Gastrocnemius medialis (tissue), 4 donors: ENCODE measurements at regions not wholly inside any gene's neighbourhood (a gene's known extent, or its start where the extent isn't known, plus 50 kb on each side); places are given as distances from the start of the nearest gene placed in this dataset.
A peak's percentile ranks its signal among the peaks of the same experiment; 100 is the strongest.

Experiments
- ATAC-seq, 2 donors: fragments of 150-250 bp; one replicate each; pipeline ENCODE4 v1.9.1; 2016
- DNase-seq, 2 donors: peaks; one replicate each; pipeline ENCODE4 v3.0.0-alpha.2; 2019
- H3K27ac ChIP-seq, 4 donors: fragments of 200-600 bp; sonication (generic); 1 replicate in 1 of 4; 2 replicates in 3 of 4; pipeline ENCODE4 v1.5.1; 2016 to 2018; ENCODE audit warnings: mild to moderate bottlenecking in 2 of 4, moderate library complexity in 1 of 4
- H3K27me3 ChIP-seq, 3 donors: fragments of 200-600 bp; sonication (generic) in 2 of 3; 1 replicate in 1 of 3; 2 replicates in 2 of 3; pipeline versions ENCODE4 v1.5.1 to v1.6.0; 2016 to 2019; ENCODE audit warnings: mild to moderate bottlenecking in 1 of 3, moderate library complexity in 1 of 3
- H3K36me3 ChIP-seq, 2 donors: fragments of 200-600 bp; sonication (generic) in 1 of 2; one replicate each; pipeline ENCODE4 v1.5.1; 2017 to 2018
- H3K4me1 ChIP-seq, 2 donors: fragments of 200-600 bp; sonication (generic) in 1 of 2; one replicate each; pipeline ENCODE4 v1.5.1; 2016 to 2017; ENCODE audit warnings: mild to moderate bottlenecking in 2 of 2
- H3K4me3 ChIP-seq, 4 donors: fragments of 200-600 bp; sonication (generic) in 3 of 4; 1 replicate in 1 of 4; 2 replicates in 3 of 4; pipeline ENCODE4 v1.5.1; 2016 to 2019; ENCODE audit warnings: mild to moderate bottlenecking in 2 of 4
- H3K9me3 ChIP-seq, 3 donors: fragments of 200-600 bp; sonication (generic) in 2 of 3; 1 replicate in 1 of 3; 2 replicates in 2 of 3; pipeline ENCODE4 v1.5.1; 2016 to 2019
- CTCF ChIP-seq, 5 experiments: fragments of 450-650 bp in 3 of 5; fragments of 200-600 bp in 2 of 5; sonication (generic) in 2 of 5; IDR thresholded peaks in 4 of 5; conservative IDR thresholded peaks in 1 of 5; 1 replicate in 4 of 5; 2 replicates in 1 of 5; pipeline ENCODE4 v1.5.1; 2016 to 2019; ENCODE audit warnings: antibody characterized with exemption in 5 of 5, mild to moderate bottlenecking in 3 of 5, moderate library complexity in 3 of 5
- POLR2A ChIP-seq, 2 donors: fragments of 450-650 bp; IDR thresholded peaks; one replicate each; pipeline ENCODE4 v1.6.1; 2017; ENCODE audit warnings: antibody characterized with exemption in 2 of 2, mild to moderate bottlenecking in 2 of 2, moderate library complexity in 2 of 2
- in situ Hi-C, 4 donors: fragments of 200-750 bp; cut with MboI; loops; one replicate each; pipeline versions ENCODE4 v1.15.0 to v1.8.0; 2017; ENCODE audit warnings: low sequenced_read_pairs in 4 of 4
- intact Hi-C: fragments of 100-400 bp; cut with DNase I; formaldehyde crosslinking; loops from one replicate; pipeline ENCODE4 v1.15.1; 2023; ENCODE audit warnings: low total_unique reads

- ATAC-seq (no peak), DNase-seq (peak in 1 of 2 donors; percentile 4)
- Histone ChIP-seq H3K9me3 (no peaks in the 10 kb centered on the region), H3K27ac (no peak overlapping the region), H3K4me1 (no peaks in the 10 kb centered on the region), H3K36me3 (no peaks in the 10 kb centered on the region), H3K27me3 (no peaks in the 10 kb centered on the region), H3K4me3 (no peak overlapping the region)
- in situ Hi-C loops (no loop called here), intact Hi-C loops (no loop called here)
- TF ChIP-seq POLR2A (IDR thresholded peaks at IDR 0.05) (no peak), CTCF (IDR thresholded peaks at IDR 0.05 in 4 of 5, conservative IDR thresholded peaks at IDR 0.05 in 1 of 5) (no peak)
Observed at GRCh38 chr14:105863296-105864108, 337.1 kb downstream of the TMEM121 start.

GRCh38 chr14:105864116-105864515 lies 337.7 kb downstream of the TMEM121 start:
- H3K36me3 ChIP-seq: no peaks in the 10 kb centered on the region
- in situ Hi-C loops (no loop called here), intact Hi-C loops (no loop called here)
- no peak overlapping the region for H3K4me3 ChIP-seq
- H3K27ac ChIP-seq: no peak overlapping the region
- DNase-seq (no peak), ATAC-seq (no peak)
- TF ChIP-seq CTCF (IDR thresholded peaks at IDR 0.05 in 4 of 5, conservative IDR thresholded peaks at IDR 0.05 in 1 of 5) (no peak), POLR2A (IDR thresholded peaks at IDR 0.05) (no peak)
- no peaks in the 10 kb centered on the region for H3K27me3 ChIP-seq
- no peaks in the 10 kb centered on the region for H3K9me3 ChIP-seq
- H3K4me1 ChIP-seq: no peaks in the 10 kb centered on the region

DNA sequence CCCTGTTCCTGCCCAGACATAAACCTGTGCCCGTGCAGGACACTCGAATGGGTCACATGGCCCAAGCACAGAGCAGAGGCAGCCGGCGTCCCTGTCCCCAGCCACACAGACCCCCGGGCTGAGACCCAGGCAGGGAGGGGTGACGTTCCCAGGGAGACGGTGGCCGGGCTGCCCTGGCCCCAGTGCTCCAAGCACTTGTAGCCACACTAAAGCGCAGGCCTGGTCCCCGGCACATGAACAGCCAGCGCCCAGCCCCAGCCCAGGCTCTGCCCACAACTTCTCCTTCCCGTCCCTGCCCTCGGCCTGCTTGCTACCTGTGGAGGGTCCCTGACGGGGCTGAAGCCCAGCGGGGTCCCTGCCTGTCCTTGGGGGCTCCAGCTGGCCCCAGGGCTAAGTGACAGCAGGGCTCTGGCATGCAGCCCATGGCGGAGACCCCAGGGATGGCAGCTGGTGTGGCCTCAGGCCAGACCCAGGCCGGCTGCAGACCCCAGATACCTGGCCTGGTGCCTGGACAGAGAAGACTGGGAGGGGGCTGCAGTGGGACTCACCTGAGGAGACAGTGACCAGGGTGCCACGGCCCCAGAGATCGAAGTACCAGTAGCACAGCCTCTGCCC lies 338.4 kb downstream of the TMEM121 start:
- H3K9me3 ChIP-seq: no peaks in the 10 kb centered on the region
- in situ Hi-C loops: no loop called here
- DNase-seq (peak in 1 of 2 donors; percentile 8), ATAC-seq (no peak)
- intact Hi-C loops: no loop called here
- H3K4me3 ChIP-seq: no peak overlapping the region
- TF ChIP-seq CTCF (IDR thresholded peaks at IDR 0.05 in 4 of 5, conservative IDR thresholded peaks at IDR 0.05 in 1 of 5) (no peak), POLR2A (IDR thresholded peaks at IDR 0.05) (no peak)
- H3K4me1 ChIP-seq: no peaks in the 10 kb centered on the region
- H3K27me3 ChIP-seq: no peaks in the 10 kb centered on the region
- no peak overlapping the region for H3K27ac ChIP-seq
- no peaks in the 10 kb centered on the region for H3K36me3 ChIP-seq

DNA sequence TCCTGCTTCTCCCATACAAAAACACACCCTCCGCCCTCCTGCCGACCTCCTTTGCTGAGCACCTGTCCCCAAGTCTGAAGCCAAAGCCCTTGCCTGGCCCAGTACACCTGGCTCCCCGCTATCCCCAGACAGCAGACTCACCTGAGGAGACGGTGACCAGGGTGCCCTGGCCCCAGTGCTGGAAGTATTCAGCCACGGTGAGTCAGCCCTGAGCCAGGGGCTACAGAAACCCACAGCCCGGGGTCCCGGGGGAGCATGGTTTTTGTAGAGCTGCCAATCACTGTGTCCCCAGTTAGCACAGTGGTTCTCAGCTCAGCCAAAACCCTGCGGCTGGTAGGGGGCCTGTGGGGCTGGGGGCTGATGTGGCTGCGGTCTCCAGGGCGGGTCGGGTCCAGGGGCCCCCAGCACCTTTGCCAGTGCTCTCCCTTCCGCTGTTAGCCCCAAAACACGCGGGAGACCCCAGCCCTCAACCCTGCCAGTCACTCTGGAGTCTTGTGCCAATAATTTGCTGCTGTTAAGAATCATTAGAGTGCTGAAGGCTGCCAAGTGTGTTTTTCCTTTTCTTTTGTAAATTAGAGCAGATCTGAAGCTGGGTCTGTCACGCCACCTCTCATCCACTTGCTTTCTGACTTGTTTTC lies 339.0 kb downstream of the TMEM121 start:
- DNase-seq (peak in 1 of 2 donors; percentile 4), ATAC-seq (no peak)
- no peaks in the 10 kb centered on the region for H3K27me3 ChIP-seq
- intact Hi-C loops (no loop called here), in situ Hi-C loops (no loop called here)
- no peaks in the 10 kb centered on the region for H3K36me3 ChIP-seq
- TF ChIP-seq POLR2A (IDR thresholded peaks at IDR 0.05) (no peak), CTCF (IDR thresholded peaks at IDR 0.05 in 4 of 5, conservative IDR thresholded peaks at IDR 0.05 in 1 of 5) (no peak)
- no peak overlapping the region for H3K4me3 ChIP-seq
- no peaks in the 10 kb centered on the region for H3K4me1 ChIP-seq
- no peaks in the 10 kb centered on the region for H3K9me3 ChIP-seq
- H3K27ac ChIP-seq: no peak overlapping the region
